Spleen (tissue), 7 donors: ENCODE measurements at regions not wholly inside any gene's neighbourhood (a gene's known extent, or its start where the extent isn't known, plus 50 kb on each side); places are given as distances from the start of the nearest gene placed in this dataset.

Source experiments
- CTCF ChIP-seq, 11 experiments: fragments of 200-600 bp in 7 of 11; fragments of 450-650 bp in 4 of 11; sonication (generic) in 4 of 11; IDR thresholded peaks in 8 of 11; conservative IDR thresholded peaks in 3 of 11; 1 replicate in 7 of 11; 2 replicates in 4 of 11; pipeline versions ENCODE4 v1.4.0 to v1.8.0; 2016 to 2021; ENCODE audit warnings: antibody characterized with exemption in 11 of 11, inconsistent platforms in 4 of 11, mild to moderate bottlenecking in 1 of 11
- POLR2AphosphoS5 ChIP-seq, 3 donors: sonication (generic); formaldehyde crosslinking; IDR thresholded peaks; one replicate each; pipeline ENCODE4 v1.5.1; 2017; ENCODE audit warnings: antibody characterized with exemption in 3 of 3
- donor health status: DM: no; HTN: no; CAD: no; lungs with moderate emphysema.
- donor health status: DM: no; HTN: no; CAD: no.
- donor health status: DM: no; HTN: no; CAD: no.

- TF ChIP-seq CTCF (IDR thresholded peaks at IDR 0.05 in 8 of 11, conservative IDR thresholded peaks at IDR 0.05 in 3 of 11), result no peak
- TF ChIP-seq POLR2AphosphoS5 (IDR thresholded peaks at IDR 0.05), result no peak
Observed at GRCh38 chr10:26932576-26932975, 71.8 kb upstream of the ABI1 start.
